Nephron progenitor cell (in vitro differentiated cells): ENCODE measurements at regions not wholly inside any gene's neighbourhood (a gene's known extent, or its start where the extent isn't known, plus 50 kb on each side); places are given as distances from the start of the nearest gene placed in this dataset.

Source experiments
- DNase-seq: peaks from one replicate; pipeline ENCODE4 v3.0.0; 2021
- H3K27ac Mint-ChIP-seq: 2 replicates; pipeline ENCODE4 v1.8.0; 2021; ENCODE audit warnings: mild to moderate bottlenecking, moderate library complexity, mixed read lengths
- H3K27me3 Mint-ChIP-seq: 2 replicates; pipeline ENCODE4 v1.8.0; 2021; ENCODE audit warnings: mild to moderate bottlenecking, low read depth, mixed read lengths; ENCODE audit not compliant: poor library complexity
- H3K36me3 Mint-ChIP-seq: 2 replicates; pipeline ENCODE4 v1.8.0; 2021; ENCODE audit warnings: low read depth, mixed read lengths
- H3K4me1 Mint-ChIP-seq: 2 replicates; pipeline ENCODE4 v1.8.0; 2021; ENCODE audit warnings: mixed read lengths
- H3K4me3 Mint-ChIP-seq: 2 replicates; pipeline ENCODE4 v1.8.0; 2021; ENCODE audit warnings: mild to moderate bottlenecking, moderate library complexity, mixed read lengths
- H3K9me3 Mint-ChIP-seq: 2 replicates; pipeline ENCODE4 v1.8.0; 2021; ENCODE audit warnings: mild to moderate bottlenecking, moderate library complexity, mixed read lengths
- CTCF ChIP-seq: fragments of 200-600 bp; sonication (generic); IDR thresholded peaks from 2 replicates; pipeline ENCODE4 v1.5.0; 2021; ENCODE audit warnings: antibody characterized with exemption

GRCh38 chr2:236754271-236754944 lies 184.8 kb downstream of the ACKR3 start:
- H3K27ac Mint-ChIP-seq: peak overlapping the region; percentile 82
- H3K36me3 Mint-ChIP-seq: no peaks in the 10 kb centered on the region
- H3K4me1 Mint-ChIP-seq: peaks cover 50% of the 10 kb centered on the region
- DNase-seq: peak; percentile 32
- peaks cover 23% of the 10 kb centered on the region for H3K27me3 Mint-ChIP-seq
- no peak overlapping the region for H3K4me3 Mint-ChIP-seq
- TF ChIP-seq CTCF: no peak
- no peaks in the 10 kb centered on the region for H3K9me3 Mint-ChIP-seq

GRCh38 chr2:236755278-236755840 lies 185.7 kb downstream of the ACKR3 start:
- no peak for DNase-seq
- TF ChIP-seq CTCF: no peak
- Mint-ChIP-seq H3K4me1 (peaks cover 41% of the 10 kb centered on the region), H3K36me3 (no peaks in the 10 kb centered on the region), H3K9me3 (no peaks in the 10 kb centered on the region), H3K27me3 (peaks cover 17% of the 10 kb centered on the region), H3K27ac (no peak overlapping the region), H3K4me3 (no peak overlapping the region)

GRCh38 chr2:236758406-236758805 lies 188.8 kb downstream of the ACKR3 start:
- H3K9me3 Mint-ChIP-seq: no peaks in the 10 kb centered on the region
- DNase-seq: no peak
- no peak overlapping the region for H3K4me3 Mint-ChIP-seq
- no peaks in the 10 kb centered on the region for H3K36me3 Mint-ChIP-seq
- H3K27ac Mint-ChIP-seq: no peak overlapping the region
- TF ChIP-seq CTCF: no peak
- peaks cover 26% of the 10 kb centered on the region for H3K4me1 Mint-ChIP-seq
- H3K27me3 Mint-ChIP-seq: peaks cover 9% of the 10 kb centered on the region

- Mint-ChIP-seq H3K4me3 (no peak overlapping the region), H3K36me3 (no peaks in the 10 kb centered on the region), H3K9me3 (no peaks in the 10 kb centered on the region), H3K4me1 (peaks cover 8% of the 10 kb centered on the region), H3K27me3 (peaks cover 4% of the 10 kb centered on the region), H3K27ac (no peak overlapping the region)
- TF ChIP-seq CTCF: no peak
- DNase-seq: no peak
Observed at GRCh38 chr2:236760246-236760645, 190.6 kb downstream of the ACKR3 start.

GRCh38 chr2:236761358-236761757 lies 191.7 kb downstream of the ACKR3 start:
- Mint-ChIP-seq H3K27ac (no peak overlapping the region), H3K9me3 (peaks cover 7% of the 10 kb centered on the region)

More at GRCh38 chr2:236761358-236761757, 191.7 kb downstream of the ACKR3 start:
- Mint-ChIP-seq H3K4me1 (no peaks in the 10 kb centered on the region), H3K36me3 (peaks cover under 1% of the 10 kb centered on the region), H3K27me3 (peaks cover 2% of the 10 kb centered on the region), H3K4me3 (no peak overlapping the region)
- no peak for TF ChIP-seq CTCF
- no peak for DNase-seq
